GM19467 (cell line): ENCODE measurements at regions not wholly inside any gene's neighbourhood (a gene's known extent, or its start where the extent isn't known, plus 50 kb on each side); places are given as distances from the start of the nearest gene placed in this dataset.

ENCODE experiments used
- ATAC-seq: cut with Tn5 transposase; IDR thresholded peaks from one replicate; pipeline ENCODE4 v1.9.1; 2021; ENCODE audit warnings: mild to moderate bottlenecking, moderate library complexity; ENCODE audit not compliant: unreplicated experiment

DNA sequence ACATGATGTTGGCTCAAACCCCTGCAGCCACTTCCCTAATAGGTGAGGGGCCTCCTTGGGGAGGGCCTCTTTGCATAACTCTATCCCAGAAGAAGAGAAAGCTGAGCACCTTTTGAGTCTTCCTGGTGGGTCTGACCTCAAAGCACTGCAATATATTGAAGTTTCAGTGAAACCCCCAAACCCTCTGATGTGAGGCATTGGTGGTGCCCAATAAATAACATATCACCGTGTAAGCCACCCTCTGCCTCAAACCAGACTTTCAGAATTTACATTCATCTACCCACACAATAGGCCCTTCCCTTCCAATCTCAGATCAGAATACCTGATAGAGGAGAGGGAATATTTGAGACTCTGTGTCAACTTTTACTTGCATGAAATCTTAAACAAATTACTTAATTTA is 142.8 kb upstream of the STK17B start:
- no peak for ATAC-seq

DNA sequence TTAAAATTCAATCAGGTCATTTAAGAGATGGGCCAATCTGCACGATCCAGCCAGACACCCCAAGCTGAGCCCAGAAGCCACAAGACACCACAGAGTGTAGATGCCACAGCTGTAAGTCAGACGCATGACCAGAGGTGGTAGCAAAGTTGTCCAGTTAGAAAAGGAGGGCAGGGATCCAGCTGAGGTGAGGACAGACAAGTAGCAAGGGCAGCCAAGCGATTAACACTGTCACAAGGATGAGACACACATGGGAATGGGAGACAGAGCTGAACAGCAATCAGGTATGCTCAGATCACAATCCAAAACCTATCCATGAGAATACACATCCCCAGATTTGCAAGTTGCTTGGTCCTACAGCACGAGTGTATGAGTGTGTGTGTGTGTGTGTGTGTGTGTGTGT is 143.4 kb upstream of the STK17B start:
- no peak for ATAC-seq

DNA sequence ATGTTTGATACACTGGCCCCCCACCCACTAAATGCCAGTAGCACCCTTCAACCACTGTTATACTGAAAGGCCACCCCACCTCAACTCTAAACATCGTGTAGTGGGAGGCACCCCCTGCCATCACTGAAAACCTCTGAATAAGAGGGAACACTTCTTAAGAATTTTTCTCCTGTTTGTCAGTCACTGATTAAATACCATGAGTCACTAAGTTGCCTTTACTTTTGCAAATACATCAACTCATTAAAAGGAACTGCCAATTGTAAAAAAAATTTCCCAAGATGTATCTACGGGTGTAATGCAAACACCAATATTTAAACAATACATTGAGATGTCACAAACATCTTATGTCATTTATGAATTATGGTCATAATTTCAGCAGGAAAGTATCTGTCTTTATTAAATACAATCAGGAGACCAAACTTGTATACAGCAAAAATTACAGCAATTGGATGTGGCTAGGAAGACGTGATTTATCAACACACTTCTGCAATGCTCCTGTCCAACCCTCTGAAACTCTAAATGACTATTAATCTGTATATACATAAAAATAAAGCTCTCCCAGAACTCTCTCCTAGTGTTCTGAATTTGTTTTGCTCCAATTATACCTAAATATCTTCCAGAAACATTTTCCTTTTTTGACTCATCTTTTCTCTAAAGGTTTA is 144.1 kb upstream of the STK17B start:
- ATAC-seq = no peak

DNA sequence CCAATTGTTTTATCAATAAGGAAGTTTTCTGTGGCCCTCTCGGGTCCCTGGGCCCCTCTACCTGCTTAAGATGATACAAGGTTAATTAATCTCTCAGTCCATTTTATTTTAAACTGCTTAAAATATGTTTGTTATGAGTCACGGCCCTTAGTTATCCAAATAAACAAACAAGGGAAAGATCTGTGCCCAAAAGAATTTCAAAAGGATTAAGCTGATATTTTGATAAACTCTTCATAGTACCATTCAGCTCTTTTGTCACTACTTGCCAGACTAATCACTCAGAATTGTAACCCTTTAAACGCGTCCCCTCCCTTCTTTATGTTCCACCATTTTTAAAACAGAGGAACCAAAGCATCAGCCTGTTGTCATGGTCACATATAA is 144.7 kb upstream of the STK17B start:
- ATAC-seq = no peak

DNA sequence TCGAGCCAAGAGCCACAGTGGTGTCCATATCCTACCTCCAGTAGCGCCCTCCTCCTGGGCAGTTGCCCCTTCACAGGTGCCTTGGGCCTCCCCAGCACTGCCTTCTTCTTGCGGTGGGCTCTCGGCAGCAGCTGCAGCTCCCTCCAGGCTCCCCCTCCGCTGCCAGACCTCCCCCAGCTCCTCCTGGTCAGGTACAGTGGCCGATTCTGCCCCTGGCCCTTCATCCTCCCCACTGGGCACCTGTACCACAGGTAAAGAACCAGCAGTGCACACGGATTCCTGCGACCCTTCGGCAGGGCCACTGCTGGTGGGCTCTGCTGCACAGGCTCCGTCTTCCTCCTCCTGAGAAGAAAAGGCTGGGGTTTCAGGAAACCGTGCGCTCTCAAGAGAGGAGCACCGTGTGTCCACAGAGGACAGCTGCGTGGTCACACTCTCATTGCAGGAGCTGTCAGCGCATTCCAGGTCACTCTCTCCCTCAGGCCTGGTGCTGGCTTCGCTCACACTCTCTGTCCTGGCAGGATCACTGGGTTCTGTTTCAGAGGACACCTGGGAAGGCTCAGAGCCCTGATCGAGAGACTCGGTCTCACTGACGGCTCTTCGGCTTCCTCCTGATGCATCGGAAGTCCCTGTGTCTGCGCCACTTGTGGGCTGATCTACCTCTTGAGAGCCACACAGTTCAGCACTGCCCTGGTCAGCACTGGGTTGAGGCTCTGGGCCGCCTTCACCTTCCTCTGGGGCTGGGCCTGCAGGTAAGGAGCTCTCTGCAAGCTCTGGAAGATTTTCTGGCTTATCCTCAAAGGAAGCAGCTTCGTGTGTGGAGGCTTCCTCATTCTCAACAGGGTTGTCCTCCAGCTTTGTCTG is 147.4 kb upstream of the STK17B start:
- no peak for ATAC-seq

DNA sequence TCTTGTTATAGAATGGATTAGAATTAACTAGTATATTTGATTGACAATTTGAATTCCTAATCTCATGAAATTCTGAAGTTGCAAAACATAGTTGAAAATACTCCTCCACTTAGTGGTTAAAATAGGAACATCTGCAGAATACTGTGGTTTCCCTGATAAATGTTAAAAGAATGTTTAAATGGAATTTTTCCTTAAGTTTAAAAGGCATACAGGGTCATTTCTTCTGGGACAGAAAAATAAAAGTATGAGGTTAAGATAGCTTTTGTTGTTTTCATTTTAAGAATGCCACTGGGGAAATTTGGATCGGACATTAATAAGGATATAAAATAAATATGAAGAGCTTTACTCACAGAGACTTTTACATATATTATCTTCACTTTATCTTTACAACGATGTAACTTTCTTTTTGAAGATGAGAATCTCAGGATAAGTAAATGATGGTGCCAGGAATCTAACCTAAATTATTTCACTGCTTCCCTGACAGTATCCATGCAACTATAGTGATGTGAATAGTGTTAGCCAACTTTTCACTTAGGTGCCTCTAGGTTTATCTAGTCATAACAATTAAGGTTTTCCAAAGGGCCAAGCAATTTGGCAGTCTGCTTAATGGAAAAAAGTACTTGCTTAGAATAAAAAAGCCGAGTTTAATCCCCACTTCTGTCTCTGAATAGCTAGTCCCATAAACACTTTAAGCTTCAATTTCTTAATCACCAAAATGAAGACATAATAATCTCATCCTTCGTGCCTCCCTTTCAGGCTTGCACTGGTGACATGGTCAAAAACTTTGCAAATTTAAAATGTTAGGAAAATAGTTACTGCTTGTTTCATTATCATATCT is 151.8 kb upstream of the STK17B start:
- ATAC-seq = no peak

DNA sequence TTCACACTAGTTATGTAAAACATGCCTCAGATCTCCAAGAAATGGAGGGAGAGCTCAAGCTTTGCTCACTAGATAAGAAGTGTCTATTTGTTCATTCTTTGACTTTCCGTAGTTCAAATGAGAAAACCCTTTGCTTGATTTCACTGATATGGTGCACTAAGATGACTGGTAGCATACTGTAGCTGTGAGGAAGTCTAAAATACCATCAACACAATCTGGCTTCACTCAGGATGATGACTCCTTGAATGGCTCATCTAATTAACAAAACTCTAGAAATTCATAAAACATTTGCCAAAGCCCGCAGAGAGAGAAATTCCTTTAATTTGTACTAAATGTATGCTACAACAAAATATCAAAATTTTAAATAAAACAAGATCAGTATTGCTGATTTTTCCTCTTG is 152.8 kb upstream of the STK17B start:
- ATAC-seq = no peak

DNA sequence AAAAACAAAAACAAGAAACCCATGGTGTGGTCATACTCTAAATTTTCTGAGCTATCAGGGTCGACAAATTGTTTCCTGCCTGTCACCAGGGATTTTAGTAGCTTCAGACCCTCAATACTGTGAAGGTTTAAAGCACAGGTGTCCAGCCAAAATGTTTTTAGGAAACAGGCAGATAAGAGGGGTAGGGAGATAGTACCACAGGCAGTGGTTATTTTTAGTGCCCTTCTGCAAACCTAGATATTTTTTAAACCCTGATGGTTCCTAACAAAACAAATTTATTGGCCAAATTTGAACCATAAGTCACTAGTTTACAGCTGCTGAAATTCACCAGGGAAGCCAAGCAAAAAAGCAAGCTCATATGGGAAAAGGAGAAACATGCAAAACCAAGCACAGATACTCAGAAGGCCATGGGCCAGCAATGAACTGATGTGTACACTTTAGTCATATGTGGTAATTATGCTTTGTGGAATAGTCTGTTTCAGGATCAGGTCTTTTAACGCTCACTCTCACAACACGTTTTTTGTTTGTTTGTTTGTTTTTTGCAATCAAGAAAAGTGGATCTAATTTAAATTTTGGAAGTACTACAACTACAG is 156.8 kb upstream of the STK17B start:
- no peak for ATAC-seq

DNA sequence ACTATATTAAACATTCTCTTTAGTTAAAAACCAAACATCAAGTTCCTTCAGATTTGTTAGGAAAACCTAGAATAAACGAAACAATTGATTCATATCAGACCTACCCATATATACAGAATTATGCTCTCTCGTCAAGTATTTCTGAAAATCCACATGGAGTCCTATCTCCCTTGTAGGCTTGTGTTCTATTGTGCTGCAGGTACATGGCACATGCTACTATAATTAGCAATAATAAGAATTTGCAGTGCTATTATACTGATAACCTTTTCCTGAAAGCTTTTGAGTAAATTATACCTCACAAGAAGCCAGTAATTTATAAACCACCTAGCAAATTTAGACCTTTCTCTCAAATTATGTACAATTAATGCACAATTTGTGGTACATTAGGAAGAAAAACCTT is 158.6 kb upstream of the STK17B start:
- ATAC-seq = no peak

DNA sequence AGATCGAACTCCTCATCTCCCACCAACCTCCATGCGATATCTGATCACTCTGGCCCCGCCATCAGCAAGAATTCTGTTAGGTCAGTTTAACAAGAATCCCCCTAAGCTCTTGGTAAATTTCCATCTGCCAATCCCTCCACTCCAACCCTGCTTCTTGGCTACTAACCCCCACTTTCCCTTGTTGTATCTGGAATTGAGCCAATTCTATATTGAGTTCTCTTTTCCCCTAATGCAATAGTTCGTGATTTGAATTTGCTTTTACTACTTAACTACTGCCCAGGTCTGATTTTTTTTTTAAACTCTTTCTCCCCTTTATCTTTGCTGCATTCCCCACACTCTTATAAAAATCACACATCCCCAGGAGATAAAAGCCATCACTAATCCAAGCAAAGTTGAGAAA is 159.3 kb upstream of the STK17B start:
- ATAC-seq = no peak

DNA sequence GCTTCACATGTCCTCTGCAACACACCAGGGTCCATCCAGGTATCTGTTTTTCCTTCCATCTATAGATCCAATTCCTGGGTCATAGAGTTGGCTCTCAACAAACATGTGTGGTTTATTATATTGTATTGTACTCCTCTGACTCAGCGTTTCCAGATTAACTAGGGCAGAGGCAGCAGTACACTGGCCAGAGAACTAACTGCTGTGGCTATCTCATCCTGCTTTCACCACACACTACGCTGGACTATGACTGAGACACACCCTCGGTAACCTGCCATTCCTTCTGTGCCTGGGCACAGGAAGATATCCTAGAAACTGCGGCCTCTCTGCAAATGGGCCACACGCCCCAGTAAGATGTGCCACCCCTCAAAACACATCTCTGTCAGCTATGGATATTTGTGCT is 159.8 kb upstream of the STK17B start:
- no peak for ATAC-seq

DNA sequence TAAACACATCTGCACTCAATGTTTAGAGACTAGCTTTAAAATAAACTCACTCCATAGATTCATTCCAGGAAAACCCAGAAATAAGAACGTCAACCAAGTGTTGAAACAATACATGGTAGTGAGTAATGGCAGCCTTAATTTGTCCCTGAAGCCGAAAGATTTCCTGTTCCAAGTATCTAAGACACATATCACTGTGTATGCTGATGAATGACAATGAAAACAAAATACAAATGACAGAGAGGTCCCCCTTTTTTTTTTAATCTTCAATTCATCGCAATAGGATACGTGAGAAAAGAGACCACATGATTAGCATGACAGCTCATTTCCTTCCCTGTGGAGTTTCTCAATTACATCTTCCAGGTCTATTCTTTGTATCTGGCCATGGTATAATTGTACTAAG is 160.5 kb upstream of the STK17B start:
- ATAC-seq = no peak

DNA sequence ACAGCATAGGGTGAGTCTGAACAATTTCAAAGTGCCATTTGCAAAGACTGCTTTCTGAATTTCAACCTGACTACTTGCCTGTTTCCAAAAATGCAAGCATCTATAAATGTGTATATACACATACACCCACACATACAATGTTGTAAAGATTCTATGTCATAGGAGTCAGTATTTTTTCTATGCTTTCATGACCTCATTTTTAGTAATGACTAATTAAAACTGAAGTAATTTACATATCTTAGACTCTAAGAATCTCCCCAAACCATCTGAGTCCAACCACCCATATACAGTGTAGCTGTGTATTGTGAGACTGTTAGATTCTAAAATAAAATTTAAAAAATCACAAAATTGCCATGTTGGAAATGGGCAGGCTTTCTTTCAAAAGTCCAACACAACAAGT is 162.0 kb upstream of the STK17B start:
- ATAC-seq = no peak

DNA sequence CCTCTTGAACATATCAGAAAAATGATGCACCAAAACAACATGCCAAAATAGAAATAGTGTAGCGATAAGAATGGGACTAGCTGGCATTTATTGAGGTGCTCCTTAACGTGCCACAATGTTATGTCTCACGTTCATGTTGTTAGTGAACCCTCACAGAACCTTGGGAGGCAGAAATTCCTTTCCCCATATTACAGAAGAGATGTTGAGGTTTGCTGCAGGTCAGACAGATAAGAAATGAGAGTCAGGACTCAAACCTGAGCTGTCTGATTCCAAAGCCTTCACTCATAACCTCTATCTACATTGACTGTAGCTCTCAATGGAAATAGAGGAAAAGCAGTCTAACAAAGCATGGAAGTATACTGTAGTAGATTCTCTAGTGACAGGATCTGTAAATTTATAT is 163.3 kb upstream of the STK17B start:
- ATAC-seq = no peak

DNA sequence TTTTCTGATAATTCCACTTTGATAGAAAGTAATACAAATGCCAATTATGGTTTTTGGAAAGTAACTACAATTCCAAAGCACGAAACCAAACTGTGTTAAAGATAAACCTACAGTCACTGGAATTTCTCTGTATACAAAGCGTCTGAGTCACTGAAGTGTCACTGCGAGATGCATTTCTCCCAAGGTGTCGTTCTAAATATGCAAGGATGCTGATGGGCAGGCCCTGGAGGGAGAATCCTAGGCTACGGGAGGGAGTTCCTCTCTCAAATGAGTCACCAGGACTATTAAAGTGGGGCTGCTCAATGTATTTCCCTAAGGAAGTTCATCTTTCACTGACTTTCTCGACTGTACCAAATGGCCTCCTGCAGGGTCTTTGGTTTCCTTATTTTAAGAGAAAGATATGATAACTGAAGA is 163.8 kb upstream of the STK17B start:
- ATAC-seq = no peak

DNA sequence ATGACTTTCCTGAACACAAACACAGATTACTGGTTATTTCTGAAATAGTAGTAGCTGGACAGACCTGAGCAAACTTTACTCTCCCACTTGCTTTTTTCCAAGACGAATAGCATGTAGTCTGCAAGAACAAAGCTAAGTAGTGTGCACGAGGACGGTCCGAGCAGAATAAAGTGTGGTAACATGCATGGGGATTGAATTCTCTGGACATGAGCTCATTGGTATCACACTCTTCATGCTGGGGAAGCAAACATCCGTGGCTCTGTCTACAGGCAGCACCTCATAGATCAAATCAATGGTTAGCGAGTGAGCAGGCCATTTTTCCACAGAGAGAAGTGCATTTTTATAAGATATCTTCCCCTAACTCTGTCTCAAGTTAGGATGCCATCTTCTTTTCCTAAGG is 164.8 kb upstream of the STK17B start:
- no peak for ATAC-seq

DNA sequence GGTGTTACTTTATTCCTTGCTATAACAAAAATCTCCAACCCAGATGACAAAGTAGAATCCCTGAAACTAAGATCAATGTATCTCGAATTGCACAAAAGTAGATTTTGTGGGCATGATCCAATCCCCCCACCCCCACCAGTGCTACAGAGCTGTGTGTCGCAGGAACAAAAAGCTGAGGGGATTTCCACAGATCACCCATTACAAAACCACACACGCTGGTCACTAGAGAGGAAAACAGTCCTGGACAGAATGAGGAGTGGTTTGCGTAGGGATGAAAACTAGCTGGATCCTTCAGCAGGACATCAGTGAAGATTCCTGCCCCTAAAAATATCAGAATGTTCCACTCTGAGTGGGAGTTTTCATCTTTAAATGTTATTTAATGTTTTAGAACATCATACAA is 165.3 kb upstream of the STK17B start:
- no peak for ATAC-seq

DNA sequence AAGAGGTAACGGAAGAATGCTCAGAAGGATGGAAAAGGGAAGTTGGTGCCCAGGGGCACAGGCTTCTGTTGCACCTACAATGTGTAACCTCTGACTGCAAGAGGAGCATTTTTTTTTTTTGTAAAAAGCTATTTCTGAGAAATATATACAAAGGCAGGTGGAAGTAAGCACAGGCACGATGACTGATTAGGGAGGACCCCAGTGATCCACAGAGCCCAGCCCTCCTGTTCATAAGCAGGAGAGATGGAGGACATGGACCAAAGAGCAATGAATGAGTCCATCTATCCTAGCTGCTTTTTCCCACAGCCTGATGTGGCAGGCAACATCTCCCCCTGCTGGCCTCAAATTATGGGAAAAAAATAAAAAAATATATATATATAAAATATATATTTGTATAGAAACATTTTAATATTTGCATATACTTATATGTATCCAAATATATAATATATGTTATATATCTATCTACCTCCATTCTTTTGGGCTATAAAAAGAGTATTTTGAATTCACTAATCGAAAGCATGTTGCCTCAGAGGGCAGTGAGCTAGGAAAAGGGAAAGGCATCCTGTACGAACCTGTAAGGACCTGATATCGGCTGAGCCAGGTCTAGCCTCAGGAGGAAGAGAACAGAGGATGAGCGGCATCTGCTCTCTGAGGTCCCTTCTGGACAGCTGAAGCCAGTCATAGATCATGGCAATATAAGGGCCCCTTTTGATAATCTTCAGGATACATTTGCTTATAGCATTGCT is 166.0 kb upstream of the STK17B start:
- no peak for ATAC-seq

DNA sequence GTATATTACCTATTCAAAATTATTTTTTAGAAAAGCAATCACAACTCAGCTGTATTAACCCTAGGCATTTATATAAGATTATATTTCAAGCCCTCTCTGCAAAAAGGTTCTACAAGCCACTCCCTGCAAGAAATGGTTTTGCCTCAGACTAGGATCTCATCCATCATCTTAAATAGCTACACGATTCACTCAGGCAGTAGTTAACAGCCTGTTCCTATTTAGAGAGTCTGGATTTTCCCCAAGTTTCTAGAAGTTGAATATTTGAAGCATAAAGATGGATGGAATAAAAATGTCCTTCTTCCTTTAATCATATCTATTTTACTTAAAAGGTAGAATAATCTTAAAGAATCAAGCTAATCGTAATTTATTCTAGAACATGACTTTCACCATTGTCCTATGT is 167.1 kb upstream of the STK17B start:
- ATAC-seq = no peak

DNA sequence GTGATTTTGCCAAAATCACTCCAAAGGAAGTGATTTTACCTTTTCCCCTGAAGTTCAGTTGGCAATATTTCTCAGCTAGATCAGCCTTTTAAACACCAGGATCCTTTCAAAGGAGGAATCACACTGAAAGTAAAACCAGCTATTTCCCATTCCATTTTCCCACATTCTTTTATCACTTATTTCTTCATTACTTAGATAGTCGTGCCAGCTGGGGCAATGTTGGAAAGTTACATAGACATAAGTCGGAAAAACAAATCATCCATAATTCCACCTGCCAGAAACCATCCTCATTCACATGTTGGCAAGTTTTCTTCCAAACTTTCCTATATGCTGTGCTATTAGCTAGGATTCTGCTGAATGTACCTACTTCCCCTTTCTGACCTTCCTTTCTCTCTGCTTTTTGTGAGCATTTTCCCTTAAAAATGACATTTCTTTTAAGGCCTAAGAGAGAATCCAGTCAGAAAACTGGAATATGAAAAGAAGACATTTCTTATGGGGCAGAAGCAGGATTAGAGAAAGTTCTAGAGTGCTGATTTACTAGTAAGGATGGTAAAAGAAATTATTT is 170.0 kb upstream of the STK17B start:
- ATAC-seq = no peak
